GM18951 (cell line): ENCODE measurements at regions not wholly inside any gene's neighbourhood (a gene's known extent, or its start where the extent isn't known, plus 50 kb on each side); places are given as distances from the start of the nearest gene placed in this dataset.
"Not testable (repeated sequence)": the region's sequence is repeated elsewhere in the genome, so short reads cannot be mapped to it uniquely, and the experiment has no call there.

ENCODE experiments used
- POLR2A ChIP-seq: IDR thresholded peaks from 4 replicates; pipeline ENCODE4 v1.6.1; 2011; ENCODE audit warnings: mild to moderate bottlenecking; ENCODE audit not compliant: insufficient read length, insufficient read depth; ENCODE audit errors: extremely low read depth
- in situ Hi-C: fragments of 300-500 bp; cut with MboI; formaldehyde crosslinking; loops from one replicate; pipeline ENCODE4 v1.12.0; 2022; ENCODE audit warnings: low sequenced_read_pairs, mixed read lengths, inconsistent platforms; ENCODE audit not compliant: unreplicated experiment

DNA sequence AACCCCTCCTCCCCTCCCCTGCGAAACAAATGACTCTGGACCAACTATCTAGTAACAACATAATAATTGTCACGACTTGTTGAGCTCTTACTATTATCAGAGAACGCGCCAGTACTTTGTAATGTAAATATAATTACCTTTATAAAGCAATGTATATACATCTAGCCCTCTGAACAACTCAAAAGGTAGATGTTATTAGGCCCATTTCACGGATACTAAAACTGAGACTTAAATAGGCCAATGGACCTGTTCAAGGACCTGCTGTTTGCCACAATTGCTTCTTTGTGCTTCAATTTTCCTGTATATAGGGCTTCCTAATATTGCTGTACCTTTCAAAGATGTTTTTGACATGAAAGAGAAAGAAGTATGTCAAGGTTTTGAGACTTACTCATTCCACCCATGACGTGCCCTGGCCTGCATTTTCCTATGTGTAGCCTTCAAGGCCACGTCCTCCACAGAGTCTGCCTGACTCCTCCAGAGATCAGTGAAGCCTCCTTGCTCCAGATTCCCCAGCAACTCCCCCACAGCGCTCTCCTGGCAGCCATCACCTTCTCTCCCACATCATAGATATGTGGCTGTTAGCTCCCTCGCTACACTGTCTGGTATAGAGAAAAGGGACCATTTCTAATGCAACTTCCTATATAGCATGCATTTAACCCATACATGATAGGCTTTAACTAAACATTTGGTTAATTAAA lies 156.6 kb downstream of the SKIDA1 start:
- in situ Hi-C loops, result no loop called here
- TF ChIP-seq POLR2A, result no peak

DNA sequence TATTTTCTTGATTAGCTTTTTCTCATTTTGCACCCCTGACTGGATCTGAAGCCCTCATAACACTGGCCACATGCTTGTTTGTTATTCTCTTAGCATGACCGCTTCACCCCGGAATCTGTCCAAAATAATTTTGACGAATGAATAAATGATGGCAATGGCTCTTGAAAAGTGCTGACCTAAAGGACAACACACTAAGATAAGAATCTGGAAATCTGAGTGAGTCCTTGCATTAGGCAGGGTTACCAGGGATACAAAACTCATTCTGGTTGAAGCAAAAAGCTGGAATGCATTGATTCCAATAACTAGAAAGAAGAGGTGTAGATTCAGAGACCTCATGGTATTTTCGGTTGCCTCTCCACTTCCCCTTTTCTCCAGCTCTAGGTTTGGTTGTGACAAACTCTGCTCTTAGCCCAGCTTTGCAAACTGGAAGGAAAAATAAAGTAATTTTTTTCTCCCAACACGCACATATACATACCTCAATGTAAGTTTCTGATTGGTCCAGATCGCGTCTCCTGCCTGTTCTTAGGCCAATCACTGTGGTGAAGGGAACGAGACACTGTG lies 157.4 kb downstream of the SKIDA1 start:
- in situ Hi-C loops, result no loop called here
- TF ChIP-seq POLR2A, result no peak

DNA sequence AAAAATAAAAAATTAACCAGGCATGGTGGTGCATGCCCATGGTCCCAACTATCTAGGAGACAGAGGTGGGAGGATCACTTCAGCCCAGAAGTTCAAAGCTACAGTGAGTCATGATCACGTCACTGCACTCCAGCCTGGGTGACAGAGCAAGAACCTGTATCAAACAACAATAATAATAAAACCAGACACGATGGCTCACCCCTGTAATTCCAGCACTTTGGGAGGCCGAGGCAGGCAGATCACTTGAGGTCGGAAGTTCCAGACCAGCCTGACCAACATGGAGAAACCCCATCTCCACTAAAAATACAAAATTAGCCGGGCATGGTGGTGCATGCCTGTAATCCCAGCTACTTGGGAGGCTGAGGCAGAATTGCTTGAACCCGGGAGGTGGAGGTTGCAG lies 159.4 kb downstream of the SKIDA1 start:
- in situ Hi-C loops, result not testable (repeated sequence)

DNA sequence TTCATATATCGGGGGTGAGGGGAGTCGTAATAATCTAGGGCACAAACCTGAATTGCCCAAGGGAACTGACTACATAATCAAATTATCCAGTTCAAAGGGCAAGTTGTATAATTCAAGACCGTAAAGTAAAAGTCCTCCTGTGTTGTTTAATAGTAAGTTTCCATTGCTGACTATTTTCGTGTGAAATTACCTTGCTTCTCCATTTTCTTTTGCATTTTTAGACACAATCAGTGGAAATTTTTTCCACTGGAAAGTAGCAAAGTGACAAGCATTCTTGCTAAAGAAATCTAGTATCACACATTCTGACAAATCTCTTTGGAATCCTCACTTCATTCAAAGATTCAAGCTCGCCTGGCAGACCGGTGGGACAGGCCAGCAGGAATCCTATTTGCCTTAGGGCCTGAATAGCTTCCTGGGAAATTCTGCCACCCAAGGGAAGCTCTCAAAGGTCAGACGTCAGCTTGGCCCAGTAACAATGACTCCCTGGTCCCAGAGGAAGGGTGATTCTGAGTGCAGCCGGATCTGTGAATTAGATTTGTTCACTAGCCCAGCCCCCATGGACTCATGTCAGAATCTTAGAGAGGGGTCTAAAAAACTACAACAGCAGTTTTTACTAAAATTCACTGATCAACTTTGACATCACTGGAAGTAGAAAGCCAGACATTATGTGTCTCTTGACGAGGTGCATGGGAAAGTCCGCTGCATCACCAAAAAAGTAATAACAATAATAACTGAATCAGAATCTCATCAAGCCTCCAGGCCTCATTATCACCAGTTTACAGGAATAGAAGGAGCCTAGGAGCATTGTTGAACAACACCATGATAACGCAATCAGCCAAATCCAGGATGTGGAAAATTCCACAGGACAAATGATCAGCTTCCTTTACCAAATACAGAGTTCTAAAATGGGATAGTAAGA lies 161.0 kb downstream of the SKIDA1 start:
- TF ChIP-seq POLR2A, result no peak
- in situ Hi-C loops, result no loop called here

DNA sequence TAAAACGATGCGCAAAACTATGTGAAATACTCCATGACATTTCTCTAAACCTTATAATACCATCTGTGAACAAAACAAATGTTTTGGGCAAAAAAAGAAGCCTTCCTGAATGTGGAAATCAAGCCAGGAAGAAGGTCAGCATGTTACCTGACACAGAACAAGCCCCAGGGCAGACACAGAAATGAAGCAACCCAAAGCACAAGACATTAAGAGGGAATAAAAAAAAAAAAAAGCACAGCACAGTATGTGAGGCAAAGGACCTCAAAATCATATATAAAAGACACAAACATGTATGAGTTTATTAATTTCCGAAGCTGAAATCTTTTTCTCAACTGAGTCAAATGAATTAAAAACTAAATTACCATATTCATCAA lies 161.8 kb downstream of the SKIDA1 start:
- TF ChIP-seq POLR2A, result no peak
- in situ Hi-C loops, result no loop called here

DNA sequence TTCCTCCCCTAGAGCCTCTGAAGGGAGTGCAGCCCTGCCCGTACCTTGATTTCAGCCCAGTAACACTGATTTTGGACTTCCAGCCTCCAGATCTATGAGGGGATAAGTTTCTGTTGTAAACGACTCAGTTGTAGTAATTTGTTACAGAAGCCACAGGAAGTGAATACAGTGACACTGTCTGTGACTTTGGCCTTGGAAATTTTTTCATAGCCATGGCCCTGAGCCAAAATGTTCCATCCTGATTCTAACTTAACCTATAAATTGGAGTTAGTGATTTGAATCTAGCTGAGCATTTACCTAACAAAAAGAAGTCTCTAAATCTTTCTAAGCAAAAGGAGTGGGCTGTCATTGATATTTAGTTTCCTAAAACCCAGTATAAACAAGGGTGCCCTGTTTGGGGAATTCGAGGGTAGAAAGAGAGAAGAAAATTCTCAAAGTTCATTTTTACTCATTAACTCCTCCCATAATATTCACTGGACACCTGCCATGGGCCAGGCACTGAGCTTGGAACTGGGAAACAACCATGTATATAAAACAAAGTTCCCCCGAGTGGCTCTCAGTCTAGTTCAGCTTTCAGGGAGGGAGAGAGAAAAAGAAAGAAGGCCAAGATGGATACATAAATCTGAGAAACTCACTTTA lies 162.3 kb downstream of the SKIDA1 start:
- no peak for TF ChIP-seq POLR2A
- in situ Hi-C loops, result no loop called here

DNA sequence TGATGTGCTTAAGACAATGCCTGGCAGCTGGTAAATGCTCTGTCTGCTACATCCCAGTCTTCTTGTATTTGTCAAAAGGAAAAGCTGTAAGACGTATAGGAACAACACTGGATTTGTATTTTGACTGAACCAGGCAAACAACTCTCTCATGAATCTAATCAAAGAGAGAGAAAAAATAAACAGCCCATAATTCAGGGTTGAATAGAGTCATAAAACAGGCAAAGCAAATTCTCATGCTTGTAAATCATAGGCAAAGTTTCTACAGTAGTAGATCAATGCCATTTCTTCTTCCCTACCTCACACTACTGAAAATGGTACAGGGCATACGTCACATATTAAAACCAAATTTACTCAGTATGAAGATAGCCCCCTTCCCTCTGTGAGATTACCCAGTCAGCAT lies 166.3 kb downstream of the SKIDA1 start:
- in situ Hi-C loops, result no loop called here
- TF ChIP-seq POLR2A, result no peak

DNA sequence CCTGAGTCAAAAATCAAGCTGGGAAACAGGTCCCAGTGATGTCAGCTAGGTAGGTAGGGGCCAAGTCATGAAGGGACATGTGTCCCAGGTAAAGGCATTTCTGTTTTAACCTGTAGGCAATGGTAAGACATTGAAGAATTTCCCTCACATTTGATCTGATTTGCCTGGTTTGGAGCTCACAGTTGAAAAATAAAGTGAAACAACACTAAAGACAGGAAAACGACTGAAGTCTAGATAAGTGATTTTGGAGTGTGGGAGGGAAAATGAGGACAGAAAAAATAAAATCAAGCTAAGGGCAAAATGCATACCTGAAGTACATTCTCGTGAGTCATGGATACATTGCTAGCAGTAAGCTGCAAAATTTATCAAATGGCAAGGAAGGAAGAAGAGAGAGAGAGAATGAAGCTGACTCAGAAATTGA lies 169.9 kb downstream of the SKIDA1 start:
- no peak for TF ChIP-seq POLR2A
- in situ Hi-C loops, result no loop called here

DNA sequence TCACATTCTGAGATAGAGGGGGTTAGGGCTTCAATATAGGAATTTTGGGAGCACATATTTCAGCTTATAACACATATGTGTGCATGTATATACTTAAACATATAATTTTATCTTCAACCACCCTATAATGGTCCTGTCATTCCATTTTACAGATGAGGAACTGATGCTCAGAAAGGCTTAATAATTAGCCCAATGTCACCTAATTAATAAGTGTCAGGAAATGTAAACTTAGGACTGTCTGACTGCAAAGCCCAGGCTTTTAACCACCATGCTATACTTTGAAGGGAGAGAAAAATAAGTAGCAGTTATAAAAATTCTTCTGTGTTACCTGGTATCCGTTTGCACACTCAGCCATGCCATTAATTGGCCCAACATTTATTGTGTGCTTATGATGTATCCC lies 172.6 kb downstream of the SKIDA1 start:
- in situ Hi-C loops, result no loop called here
- no peak for TF ChIP-seq POLR2A

DNA sequence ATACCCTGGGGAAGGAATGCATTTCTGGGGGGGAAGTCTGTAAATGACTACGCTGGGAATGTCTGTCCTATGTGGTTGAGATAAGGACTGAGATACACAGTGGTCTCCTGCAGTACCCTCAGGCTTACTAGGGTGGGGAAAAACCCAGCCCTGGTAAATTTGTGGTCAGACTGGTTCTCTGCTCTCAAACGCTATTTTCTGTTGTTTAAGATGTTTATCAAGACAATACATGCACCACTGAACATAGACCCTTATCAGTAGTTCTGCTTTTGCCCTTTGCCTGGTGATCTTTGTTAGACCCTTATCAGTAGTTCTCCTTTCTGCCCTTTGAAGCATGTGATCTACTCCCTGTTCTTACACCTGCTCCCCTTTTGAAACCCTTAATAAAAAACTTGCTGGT lies 173.9 kb downstream of the SKIDA1 start:
- in situ Hi-C loops, result not testable (repeated sequence)

DNA sequence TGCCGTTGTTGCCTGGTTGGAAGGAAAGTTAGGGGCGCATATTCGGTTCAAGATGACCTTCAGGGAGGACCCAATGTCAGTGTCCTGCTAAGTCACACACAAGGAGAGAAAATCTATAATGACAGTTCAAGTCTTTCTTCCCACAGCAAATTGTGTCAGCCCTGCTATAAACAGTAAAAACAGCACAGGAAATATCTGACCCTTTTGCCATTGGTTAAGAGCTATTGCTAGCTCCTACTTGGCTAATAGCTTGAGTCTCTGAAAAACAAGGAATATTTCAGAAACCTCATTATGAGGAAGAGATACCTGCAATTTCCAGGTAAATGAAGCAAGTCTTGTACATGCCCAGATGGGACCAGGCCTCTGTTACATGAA lies 175.6 kb downstream of the SKIDA1 start:
- in situ Hi-C loops, result no loop called here
- TF ChIP-seq POLR2A, result no peak

DNA sequence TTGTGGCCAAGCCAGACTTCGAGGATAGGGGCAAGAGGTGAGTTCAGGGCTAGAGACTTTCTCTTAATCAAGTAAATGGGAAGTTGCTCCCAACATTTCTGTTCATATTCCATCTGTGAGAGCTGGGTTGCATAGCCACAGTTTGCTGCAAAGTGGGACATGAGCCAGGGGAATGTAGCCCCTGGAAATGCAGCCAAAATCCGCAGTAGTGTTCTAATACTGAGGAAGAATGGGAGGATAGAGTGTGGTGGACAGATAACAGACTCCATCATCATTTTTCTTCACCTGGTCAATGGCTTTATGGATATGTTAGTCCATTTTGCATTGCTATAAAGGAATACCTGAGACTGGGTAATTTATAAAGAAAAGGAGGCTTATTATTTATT lies 177.7 kb downstream of the SKIDA1 start:
- in situ Hi-C loops, result no loop called here
- TF ChIP-seq POLR2A, result no peak

DNA sequence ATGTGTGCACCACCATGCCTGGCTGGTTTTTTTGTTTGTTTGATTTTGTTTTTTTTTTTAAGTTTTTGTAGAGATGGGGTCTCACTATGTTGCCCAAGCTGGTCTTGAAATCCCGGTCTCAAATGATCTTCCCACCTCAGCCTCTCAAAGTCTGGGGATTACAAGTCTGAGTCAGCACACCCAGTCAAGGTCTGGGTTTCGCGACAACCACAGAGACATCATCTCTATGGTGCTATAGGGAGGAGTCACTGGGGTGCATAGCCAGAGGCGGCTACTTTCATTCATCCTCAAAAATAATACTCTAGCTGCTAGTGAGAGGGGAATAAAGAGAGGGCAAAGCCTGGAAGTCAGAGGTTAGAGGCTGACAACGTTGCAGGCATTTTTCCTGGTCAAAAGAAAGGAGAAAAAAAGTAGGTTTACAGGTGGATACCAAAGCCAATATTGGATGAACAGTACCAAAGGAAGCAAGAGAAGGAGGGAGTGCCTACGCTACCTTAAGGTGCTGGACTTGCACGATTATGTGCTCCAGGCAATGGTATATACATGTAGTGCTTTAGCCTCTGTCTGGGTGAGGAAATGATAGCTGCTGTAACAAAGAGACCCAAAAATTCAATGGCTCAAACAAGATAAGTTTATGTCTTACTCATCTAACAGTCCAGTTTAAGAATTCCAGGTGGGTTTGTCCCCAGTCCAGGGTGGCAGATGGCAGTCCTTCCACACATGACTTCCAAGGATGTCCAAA lies 178.3 kb downstream of the SKIDA1 start:
- in situ Hi-C loops, result no loop called here
- no peak for TF ChIP-seq POLR2A
